Activated CD4-positive, alpha-beta memory T cell treated with anti-CD3 and anti-CD28 coated beads for 36 hours (primary cell): ENCODE measurements at regions not wholly inside any gene's neighbourhood (a gene's known extent, or its start where the extent isn't known, plus 50 kb on each side); places are given as distances from the start of the nearest gene placed in this dataset.
A peak's percentile ranks its signal among the peaks of the same experiment; 100 is the strongest.

Experiments used
- CTCF ChIA-PET: fragments of 350-600 bp; sonication (Branson Sonifier 250); formaldehyde crosslinking; loops from one replicate; lab custom pipeline; 2021; ENCODE audit warnings: antibody characterized with exemption, inconsistent platforms; lab: Charles Lee
- POLR2A ChIA-PET: fragments of 350-600 bp; sonication (Branson Sonifier 250); formaldehyde crosslinking; loops from one replicate; lab custom pipeline; 2021; ENCODE audit warnings: antibody characterized with exemption; lab: Charles Lee
- DNase-seq: peaks from one replicate; pipeline ENCODE4 v3.0.0-alpha.2; 2020
- H3K27ac Mint-ChIP-seq: one replicate; pipeline ENCODE4 v1.8.0; 2021; ENCODE audit warnings: mixed read lengths
- H3K27me3 Mint-ChIP-seq: one replicate; pipeline ENCODE4 v1.8.0; 2021; ENCODE audit warnings: mixed read lengths
- H3K36me3 Mint-ChIP-seq: one replicate; pipeline ENCODE4 v1.8.0; 2021; ENCODE audit warnings: mixed read lengths
- H3K4me1 Mint-ChIP-seq: one replicate; pipeline ENCODE4 v1.8.0; 2021; ENCODE audit warnings: low read depth, mixed read lengths
- H3K4me3 Mint-ChIP-seq: one replicate; pipeline ENCODE4 v1.8.0; 2021; ENCODE audit warnings: mild to moderate bottlenecking, mixed read lengths
- H3K9me3 Mint-ChIP-seq: one replicate; pipeline ENCODE4 v1.8.0; 2021; ENCODE audit warnings: mixed read lengths
- intact Hi-C: fragments of 100-400 bp; cut with micrococcal nuclease; formaldehyde crosslinking; loops from one replicate; pipeline ENCODE4 v1.15.1; 2023

- peaks cover 5% of the 10 kb centered on the region for H3K27me3 Mint-ChIP-seq
- DNase-seq: no peak
- intact Hi-C loops: no loop called here
- peaks cover 6% of the 10 kb centered on the region for H3K4me1 Mint-ChIP-seq
- H3K4me3 Mint-ChIP-seq: no peak overlapping the region
- no peaks in the 10 kb centered on the region for H3K36me3 Mint-ChIP-seq
- ChIA-PET CTCF (no interaction called here), POLR2A (no interaction called here)
- H3K9me3 Mint-ChIP-seq: no peaks in the 10 kb centered on the region
- H3K27ac Mint-ChIP-seq: no peak overlapping the region
Observed at GRCh38 chr10:132467464-132468149, 70.0 kb upstream of the INPP5A start.

DNA sequence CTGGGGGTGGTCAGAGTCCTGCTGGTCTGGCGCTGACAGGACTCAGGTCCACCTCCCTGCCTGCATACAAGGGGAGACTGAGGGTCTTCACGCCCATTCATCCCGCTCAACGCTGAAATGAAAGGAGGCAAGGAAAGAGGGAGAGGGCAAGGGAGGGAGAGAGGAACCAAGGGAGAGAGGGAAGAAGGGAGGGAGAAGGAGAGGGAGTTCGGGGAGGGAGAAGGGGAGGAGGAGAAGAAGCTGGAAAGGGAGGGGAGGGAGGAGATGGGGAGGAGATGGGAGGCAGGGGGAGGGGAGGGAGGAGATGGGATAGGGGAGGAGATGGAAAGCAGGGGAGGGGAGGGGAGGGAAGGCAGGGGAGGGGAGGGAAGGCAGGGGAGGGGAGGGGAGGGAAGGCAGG is 69.4 kb upstream of the INPP5A start:
- no peak overlapping the region for H3K27ac Mint-ChIP-seq
- ChIA-PET CTCF (no interaction called here), POLR2A (no interaction called here)
- no peaks in the 10 kb centered on the region for H3K36me3 Mint-ChIP-seq
- H3K4me1 Mint-ChIP-seq: peaks cover 6% of the 10 kb centered on the region
- no peaks in the 10 kb centered on the region for H3K9me3 Mint-ChIP-seq
- H3K27me3 Mint-ChIP-seq: peaks cover 6% of the 10 kb centered on the region
- H3K4me3 Mint-ChIP-seq: no peak overlapping the region
- intact Hi-C loops: no loop called here
- no peak for DNase-seq

DNA sequence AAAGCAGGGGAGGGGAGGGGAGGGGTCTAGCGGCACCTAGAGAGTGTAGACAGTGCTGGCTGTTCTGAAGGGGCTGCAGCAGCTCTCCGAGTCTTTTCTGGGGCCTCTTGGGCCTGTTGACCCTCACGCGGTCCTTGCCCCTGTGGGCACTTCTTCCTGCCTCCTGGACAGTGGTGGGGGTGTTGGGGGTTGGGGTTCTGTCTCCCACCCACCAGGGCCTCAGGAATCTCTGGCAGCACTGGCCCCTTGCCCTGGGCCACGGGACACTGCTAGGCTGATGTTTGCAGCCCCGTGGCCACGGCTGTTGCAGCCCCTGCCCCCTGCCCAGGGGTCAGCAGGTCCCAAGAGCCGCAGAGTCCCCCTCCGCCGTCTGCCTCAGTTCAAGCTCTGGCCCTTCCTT is 68.9 kb upstream of the INPP5A start:
- ChIA-PET POLR2A (no interaction called here), CTCF (no interaction called here)
- DNase-seq: no peak
- H3K4me1 Mint-ChIP-seq: peaks cover 6% of the 10 kb centered on the region
- H3K9me3 Mint-ChIP-seq: no peaks in the 10 kb centered on the region
- H3K27me3 Mint-ChIP-seq: peaks cover 6% of the 10 kb centered on the region
- no peak overlapping the region for H3K27ac Mint-ChIP-seq
- no peak overlapping the region for H3K4me3 Mint-ChIP-seq
- no peaks in the 10 kb centered on the region for H3K36me3 Mint-ChIP-seq
- intact Hi-C loops: no loop called here

GRCh38 chr10:132469197-132469884 is 68.2 kb upstream of the INPP5A start:
- peaks cover 6% of the 10 kb centered on the region for H3K4me1 Mint-ChIP-seq

GRCh38 chr10:132470410-132471124 is 67.0 kb upstream of the INPP5A start:
- H3K27me3 Mint-ChIP-seq: peaks cover 8% of the 10 kb centered on the region
- no peak overlapping the region for H3K4me3 Mint-ChIP-seq
- peak; percentile 51 for DNase-seq
- no peaks in the 10 kb centered on the region for H3K9me3 Mint-ChIP-seq
- ChIA-PET POLR2A (no interaction called here), CTCF (interaction anchor here (2.1 kb wide), 1 partner anchor 11 kb away, joined by 6 read pairs; no protein-coding TSS in a partner anchor)
- no peak overlapping the region for H3K27ac Mint-ChIP-seq
- intact Hi-C loops: no loop called here
- peaks cover 6% of the 10 kb centered on the region for H3K4me1 Mint-ChIP-seq
- no peaks in the 10 kb centered on the region for H3K36me3 Mint-ChIP-seq

More at GRCh38 chr10:132469197-132469884, 68.2 kb upstream of the INPP5A start:
- CTCF ChIA-PET: no interaction called here
- Mint-ChIP-seq H3K27ac (no peak overlapping the region), H3K27me3 (peaks cover 6% of the 10 kb centered on the region), H3K4me3 (no peak overlapping the region), H3K9me3 (no peaks in the 10 kb centered on the region), H3K36me3 (no peaks in the 10 kb centered on the region)
- DNase-seq: no peak
- intact Hi-C loops: no loop called here
- POLR2A ChIA-PET: no interaction called here

DNA sequence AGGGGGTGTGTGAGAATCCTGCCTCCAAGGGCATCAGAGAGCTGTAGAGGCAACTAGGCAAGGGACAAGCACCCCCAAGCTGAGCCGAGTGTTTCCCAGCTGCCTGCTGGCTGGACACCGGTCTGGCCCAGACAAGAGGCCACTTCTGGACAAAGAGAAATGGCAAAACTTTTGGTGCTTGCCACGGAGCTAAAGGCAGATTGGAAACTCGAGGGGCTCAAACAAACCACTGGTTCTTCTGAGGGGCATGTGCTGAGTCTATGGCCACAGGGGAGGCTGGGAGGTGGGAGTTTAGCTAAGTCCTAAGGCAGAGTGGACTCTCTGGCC is 66.5 kb upstream of the INPP5A start:
- H3K27ac Mint-ChIP-seq: no peak overlapping the region
- no peak overlapping the region for H3K4me3 Mint-ChIP-seq
- no peak for DNase-seq
- ChIA-PET POLR2A (no interaction called here), CTCF (interaction anchor here (2.1 kb wide), 1 partner anchor 12 kb away, joined by 6 read pairs; no protein-coding TSS in a partner anchor)
- peaks cover 6% of the 10 kb centered on the region for H3K4me1 Mint-ChIP-seq
- intact Hi-C loops: no loop called here
- H3K27me3 Mint-ChIP-seq: peaks cover 9% of the 10 kb centered on the region
- no peaks in the 10 kb centered on the region for H3K9me3 Mint-ChIP-seq
- H3K36me3 Mint-ChIP-seq: no peaks in the 10 kb centered on the region

DNA sequence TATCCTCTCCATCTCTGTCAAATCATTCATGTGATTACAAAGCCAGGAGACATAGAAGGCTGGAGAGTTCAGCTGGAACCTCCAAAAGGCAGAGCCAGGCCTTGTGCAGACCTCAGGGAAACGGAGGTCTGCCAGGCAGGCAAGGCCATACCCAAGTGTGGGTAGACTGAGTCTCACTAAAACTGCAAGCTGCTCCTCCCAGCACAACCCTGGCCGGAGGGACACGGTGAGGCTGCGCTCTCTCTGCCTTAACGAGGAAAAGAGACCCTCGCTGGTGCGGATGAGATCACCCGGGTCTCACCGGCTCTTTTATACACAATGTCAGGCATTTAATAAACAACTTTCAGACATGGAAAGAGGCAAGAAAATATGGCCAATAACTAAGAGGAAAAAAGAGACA is 66.1 kb upstream of the INPP5A start:
- Mint-ChIP-seq H3K4me3 (no peak overlapping the region), H3K36me3 (no peaks in the 10 kb centered on the region), H3K27me3 (peaks cover 9% of the 10 kb centered on the region), H3K27ac (no peak overlapping the region), H3K9me3 (no peaks in the 10 kb centered on the region), H3K4me1 (peaks cover 6% of the 10 kb centered on the region)
- ChIA-PET CTCF (interaction anchor here (2.1 kb wide), 1 partner anchor 12 kb away, joined by 6 read pairs; no protein-coding TSS in a partner anchor), POLR2A (no interaction called here)
- no peak for DNase-seq
- intact Hi-C loops: no loop called here

DNA sequence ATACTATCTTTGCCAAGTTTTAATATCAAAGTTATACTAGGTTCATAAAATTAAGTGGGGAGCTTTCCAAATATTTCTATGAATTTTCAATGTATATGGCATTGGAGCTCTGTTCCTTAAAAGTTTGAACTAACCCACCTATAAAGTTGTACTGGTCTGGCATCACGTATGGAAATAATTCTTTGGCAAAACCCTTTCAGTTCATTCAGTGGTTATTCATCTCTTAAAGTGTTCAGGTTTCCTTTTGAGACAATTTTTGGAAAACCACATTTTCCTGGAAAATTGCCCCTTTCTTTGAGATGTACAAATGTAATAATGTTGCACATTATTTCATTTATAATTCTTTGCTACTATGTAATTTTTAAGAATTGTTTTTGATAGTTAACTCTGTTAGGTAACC is 62.5 kb upstream of the INPP5A start:
- H3K4me3 Mint-ChIP-seq: no peak overlapping the region
- peaks cover 12% of the 10 kb centered on the region for H3K27me3 Mint-ChIP-seq
- H3K36me3 Mint-ChIP-seq: no peaks in the 10 kb centered on the region
- ChIA-PET CTCF (no interaction called here), POLR2A (no interaction called here)
- DNase-seq: no peak
- H3K9me3 Mint-ChIP-seq: no peaks in the 10 kb centered on the region
- H3K4me1 Mint-ChIP-seq: peaks cover 6% of the 10 kb centered on the region
- H3K27ac Mint-ChIP-seq: no peak overlapping the region
- intact Hi-C loops: no loop called here

- ChIA-PET POLR2A (interaction anchor here (0.7 kb wide), 1 partner anchor 163 kb away, joined by 4 read pairs; no protein-coding TSS in a partner anchor), CTCF (no interaction called here)
- intact Hi-C loops: no loop called here
- Mint-ChIP-seq H3K4me1 (no peaks in the 10 kb centered on the region), H3K27ac (no peak overlapping the region), H3K27me3 (peaks cover 11% of the 10 kb centered on the region), H3K36me3 (no peaks in the 10 kb centered on the region), H3K9me3 (no peaks in the 10 kb centered on the region), H3K4me3 (no peak overlapping the region)
- DNase-seq: no peak
Observed at GRCh38 chr10:132476146-132477065, 61.2 kb upstream of the INPP5A start.

GRCh38 chr10:132477066-132477397 is 60.6 kb upstream of the INPP5A start:
- ChIA-PET CTCF (no interaction called here), POLR2A (no interaction called here)
- no peak for DNase-seq
- Mint-ChIP-seq H3K4me3 (no peak overlapping the region), H3K9me3 (no peaks in the 10 kb centered on the region), H3K27me3 (peaks cover 11% of the 10 kb centered on the region), H3K36me3 (no peaks in the 10 kb centered on the region), H3K4me1 (no peaks in the 10 kb centered on the region), H3K27ac (no peak overlapping the region)
- intact Hi-C loops: no loop called here

DNA sequence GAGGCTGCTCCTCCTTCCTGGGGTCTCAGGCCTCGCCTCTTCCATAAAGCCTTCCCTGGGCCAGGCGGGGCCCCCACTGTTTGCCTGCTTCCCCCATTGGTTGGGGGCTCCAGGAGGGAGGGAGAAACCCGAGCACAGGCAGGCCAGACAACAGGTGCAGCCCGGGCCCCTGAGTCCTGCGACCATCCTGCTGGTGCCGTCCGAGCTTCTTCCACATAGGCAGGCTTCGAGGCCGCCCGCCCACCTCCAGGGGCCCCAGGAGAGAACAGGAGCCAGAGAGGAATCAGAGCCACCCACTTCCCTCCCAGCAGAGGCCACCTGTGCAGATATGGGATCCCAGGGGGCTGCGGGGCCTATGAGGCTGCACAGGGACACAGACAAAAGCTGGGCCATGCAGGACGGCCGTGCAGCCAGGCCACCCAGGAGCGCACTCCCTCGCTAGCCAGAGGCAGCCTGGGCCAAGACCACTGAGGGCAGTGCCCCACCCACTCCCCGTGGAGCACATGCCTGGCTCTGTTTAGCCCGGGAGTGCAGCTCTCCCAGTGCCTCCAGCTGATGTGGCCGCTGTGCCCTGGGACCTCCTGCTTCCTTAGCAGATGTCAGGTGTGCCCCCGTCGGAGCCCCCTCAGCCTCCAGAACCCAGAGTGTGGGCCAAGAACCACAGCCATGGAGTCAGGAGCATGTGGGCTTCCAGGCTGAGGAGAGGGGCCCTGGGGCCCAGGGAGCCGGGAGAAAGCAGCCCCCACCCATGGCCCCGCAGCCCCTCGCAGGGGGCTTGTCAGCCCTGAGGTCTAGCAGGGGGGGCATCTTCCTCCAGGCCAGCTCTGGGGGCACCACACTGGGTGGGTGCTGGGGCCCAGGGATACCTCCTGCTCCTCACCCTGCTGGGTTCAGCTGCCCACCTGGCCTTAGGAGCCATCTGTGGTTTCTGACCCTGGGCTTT is 59.9 kb upstream of the INPP5A start:
- no peak for DNase-seq
- ChIA-PET CTCF (no interaction called here), POLR2A (no interaction called here)
- Mint-ChIP-seq H3K4me1 (no peaks in the 10 kb centered on the region), H3K27ac (no peak overlapping the region), H3K27me3 (peaks cover 9% of the 10 kb centered on the region), H3K36me3 (no peaks in the 10 kb centered on the region), H3K4me3 (no peak overlapping the region), H3K9me3 (no peaks in the 10 kb centered on the region)
- intact Hi-C loops: no loop called here
